H1 (cell line): ENCODE measurements at regions not wholly inside any gene's neighbourhood (a gene's known extent, or its start where the extent isn't known, plus 50 kb on each side); places are given as distances from the start of the nearest gene placed in this dataset.

Experiments used
- CTCF ChIA-PET: fragments of 300-600 bp; sonication (Branson Sonifier 250); formaldehyde crosslinking; loops from one replicate; lab custom pipeline; 2021; ENCODE audit not compliant: partially characterized antibody; lab: Charles Lee
- POLR2A ChIA-PET: fragments of 300-600 bp; sonication (Branson Sonifier 250); formaldehyde crosslinking; loops from one replicate; lab custom pipeline; 2021; ENCODE audit warnings: inconsistent platforms; ENCODE audit not compliant: partially characterized antibody; lab: Charles Lee
- DNase-seq, 2 experiments: peaks; one replicate each; pipeline versions ENCODE4 v3.0.0 to v3.0.0-alpha.2; 2010 to 2022; ENCODE audit warnings: low spot score in 2 of 2, low read depth in 1 of 2, mixed read lengths in 1 of 2
- FAIRE-seq: peaks from 2 replicates; lab custom pipeline; 2011; peaks lifted over from hg19 to GRCh38; lab: Jason Lieb, UNC
- H2AFZ ChIP-seq: 2 replicates; pipeline ENCODE4 v1.8.1; 2012; ENCODE audit warnings: low read length, inconsistent platforms
- H2AK5ac ChIP-seq: 2 replicates; pipeline ENCODE4 v1.6.1; 2013; ENCODE audit warnings: low read depth, low read length
- H2BK120ac ChIP-seq: replicated peaks from 2 replicates; pipeline ENCODE3; 2013; ENCODE audit warnings: low read depth, low read length, inconsistent platforms
- H2BK12ac ChIP-seq: 2 replicates; pipeline ENCODE4 v1.6.1; 2013; ENCODE audit warnings: low read depth, low read length
- H2BK15ac ChIP-seq: 2 replicates; pipeline ENCODE4 v1.6.1; 2013; ENCODE audit warnings: low read length
- H2BK20ac ChIP-seq: 2 replicates; pipeline ENCODE4 v1.6.1; 2013; ENCODE audit warnings: low read length
- H2BK5ac ChIP-seq: 2 replicates; pipeline ENCODE4 v1.6.1; 2013; ENCODE audit warnings: low read depth, low read length
- H3K14ac ChIP-seq: 2 replicates; pipeline ENCODE4 v1.6.1; 2013; ENCODE audit warnings: inconsistent platforms; ENCODE audit not compliant: insufficient read length
- H3K18ac ChIP-seq: 2 replicates; pipeline ENCODE4 v1.6.1; 2013; ENCODE audit warnings: low read length; ENCODE audit errors: extremely low read depth
- H3K23ac ChIP-seq: 2 replicates; pipeline ENCODE4 v1.6.1; 2013; ENCODE audit warnings: inconsistent platforms; ENCODE audit not compliant: insufficient read length
- H3K23me2 ChIP-seq: 2 replicates; pipeline ENCODE4 v1.6.1; 2013; ENCODE audit warnings: low read depth, low read length
- H3K27ac ChIP-seq: 2 replicates; pipeline ENCODE4 v1.6.1; 2011; ENCODE audit warnings: low read depth, low read length, inconsistent platforms
- H3K27me3 ChIP-seq, 4 experiments: replicated peaks in 1 of 4; 1 replicate in 1 of 4; 2 replicates in 3 of 4; pipeline versions ENCODE4 v1.6.1 to v1.8.1; 2011 to 2013; ENCODE audit warnings: low read length in 3 of 4, mild to moderate bottlenecking in 3 of 4, inconsistent platforms in 2 of 4, mixed read lengths in 2 of 4, moderate library complexity in 1 of 4; ENCODE audit not compliant: control insufficient read depth in 3 of 4, insufficient read depth in 3 of 4; ENCODE audit errors: extremely low read depth in 1 of 4
- H3K36me3 ChIP-seq, 4 experiments: 2 replicates each; pipeline versions ENCODE4 v1.6.1 to v1.8.1; 2011 to 2013; ENCODE audit warnings: mild to moderate bottlenecking in 4 of 4, low read length in 3 of 4, moderate library complexity in 2 of 4, control low read depth in 1 of 4, inconsistent platforms in 1 of 4; ENCODE audit not compliant: insufficient read depth in 4 of 4, control insufficient read depth in 2 of 4
- H3K4ac ChIP-seq: replicated peaks from 2 replicates; pipeline ENCODE3; 2013; ENCODE audit warnings: low read length, low read depth, mixed read lengths, inconsistent platforms; ENCODE audit not compliant: insufficient read length
- H3K4me1 ChIP-seq, 4 experiments: replicated peaks in 1 of 4; 1 replicate in 1 of 4; 2 replicates in 3 of 4; pipeline versions ENCODE4 v1.6.1 to v1.8.1; 2011 to 2013; ENCODE audit warnings: low read length in 3 of 4, inconsistent platforms in 2 of 4, mixed read lengths in 1 of 4; ENCODE audit not compliant: insufficient read depth in 4 of 4, control insufficient read depth in 3 of 4
- H3K4me2 ChIP-seq, 2 experiments: 2 replicates each; pipeline versions ENCODE4 v1.6.1 to v1.8.1; 2011 to 2013; ENCODE audit warnings: low read depth in 2 of 2, low read length in 2 of 2, control low read depth in 1 of 2, inconsistent platforms in 1 of 2, mild to moderate bottlenecking in 1 of 2; ENCODE audit not compliant: insufficient read depth in 1 of 2
- H3K4me3 ChIP-seq, 4 experiments: fragments of 200-600, 300-600 bp in 1 of 4; sonication (generic), shearing (Covaris generic), sonication (Bioruptor Twin) in 1 of 4; 2 replicates each; pipeline versions ENCODE4 v1.5.1 to v1.8.1; 2011 to 2016; ENCODE audit warnings: low read length in 4 of 4, low read depth in 3 of 4, control low read depth in 2 of 4, inconsistent platforms in 2 of 4, mild to moderate bottlenecking in 2 of 4, mixed read lengths in 1 of 4, moderate library complexity in 1 of 4; ENCODE audit not compliant: insufficient read depth in 2 of 4; ENCODE audit errors: extremely low read depth in 1 of 4
- H3K56ac ChIP-seq: replicated peaks from 2 replicates; pipeline ENCODE3; 2013; ENCODE audit warnings: low read depth, mild to moderate bottlenecking, mixed read lengths, low read length, inconsistent platforms; ENCODE audit not compliant: insufficient read length
- H3K79me1 ChIP-seq: 2 replicates; pipeline ENCODE4 v1.6.1; 2013; ENCODE audit warnings: low read depth, low read length, control low read depth
- H3K79me2 ChIP-seq, 2 experiments: 2 replicates each; pipeline versions ENCODE4 v1.6.1 to v1.8.1; 2012 to 2013; ENCODE audit warnings: low read length in 2 of 2, mild to moderate bottlenecking in 2 of 2, inconsistent platforms in 1 of 2; ENCODE audit not compliant: insufficient read depth in 2 of 2, control insufficient read depth in 1 of 2
- H3K9ac ChIP-seq, 4 experiments: replicated peaks in 1 of 4; 1 replicate in 1 of 4; 2 replicates in 3 of 4; pipeline versions ENCODE4 v1.6.1 to v1.8.1; 2011 to 2013; ENCODE audit warnings: low read depth in 3 of 4, low read length in 3 of 4, control low read depth in 2 of 4, mild to moderate bottlenecking in 2 of 4, moderate library complexity in 2 of 4, inconsistent platforms in 1 of 4; ENCODE audit errors: extremely low read depth in 1 of 4
- H3K9me3 ChIP-seq, 2 experiments: 2 replicates each; pipeline versions ENCODE4 v1.6.1 to v1.8.1; 2012 to 2013; ENCODE audit warnings: mild to moderate bottlenecking in 2 of 2, moderate library complexity in 2 of 2, control low read depth in 1 of 2, inconsistent platforms in 1 of 2, low read depth in 1 of 2, low read length in 1 of 2, mixed read lengths in 1 of 2; ENCODE audit not compliant: insufficient read depth in 2 of 2
- H4K20me1 ChIP-seq, 2 experiments: replicated peaks in 1 of 2; 2 replicates each; pipeline versions ENCODE3 to v1.8.1; 2011 to 2013; ENCODE audit warnings: inconsistent platforms in 2 of 2, low read length in 2 of 2, mild to moderate bottlenecking in 1 of 2; ENCODE audit not compliant: insufficient read depth in 2 of 2, control insufficient read depth in 1 of 2
- H4K5ac ChIP-seq: 2 replicates; pipeline ENCODE4 v1.6.1; 2013; ENCODE audit warnings: low read length, low read depth, mixed read lengths, inconsistent platforms; ENCODE audit not compliant: insufficient read length
- H4K8ac ChIP-seq: 2 replicates; pipeline ENCODE4 v1.8.0; 2013; ENCODE audit warnings: mild to moderate bottlenecking, moderate library complexity, low read length, inconsistent platforms; ENCODE audit not compliant: insufficient read depth; ENCODE audit errors: extremely low read depth
- H4K91ac ChIP-seq: replicated peaks from 2 replicates; pipeline ENCODE3; 2013; ENCODE audit warnings: low read length, mixed read lengths, inconsistent platforms; ENCODE audit not compliant: insufficient read length
- RAD21 ChIP-seq, 2 experiments: IDR thresholded peaks in 1 of 2; conservative IDR thresholded peaks in 1 of 2; 2 replicates each; pipeline ENCODE4 v1.6.1; 2011; ENCODE audit warnings: low read depth in 2 of 2, low read length in 2 of 2, improper control_type of control experiment in 1 of 2, inconsistent platforms in 1 of 2, mild to moderate bottlenecking in 1 of 2, moderate library complexity in 1 of 2
- SAP30 ChIP-seq: fragments of 300-600 bp; sonication (generic); IDR thresholded peaks from 2 replicates; pipeline ENCODE4 v1.7.1; 2012; ENCODE audit warnings: low read length, moderate library complexity, mild to moderate bottlenecking, inconsistent platforms; ENCODE audit not compliant: insufficient read depth, insufficient replicate concordance
- SIX5 ChIP-seq: IDR thresholded peaks from 2 replicates; pipeline ENCODE4 v1.6.1; 2011; ENCODE audit warnings: mild to moderate bottlenecking, low read depth, low read length
- WGBS, 2 experiments: shearing (Covaris generic) in 1 of 2; methylation state at CpG; one replicate each; pipeline versions ENCODE4 v1.1.6 to v1.1.7; 2013 to 2015; ENCODE audit warnings: low lambda C conversion rate in 2 of 2, mixed read lengths in 2 of 2, inconsistent platforms in 1 of 2, low coverage in 1 of 2, missing lambda C conversion rate in 1 of 2; ENCODE audit not compliant: insufficient replicate concordance in 2 of 2, insufficient coverage in 1 of 2, insufficient read length in 1 of 2; ENCODE audit errors: extremely low coverage in 1 of 2, missing lambda C conversion rate in 1 of 2; 5-methylcytosine and 5-hydroxymethylcytosine counted together
- TF ChIP-seq, protein P1 (sequence below): IDR thresholded peaks from 2 replicates; pipeline ENCODE4 v1.6.1; 2012; ENCODE audit warnings: low read length, inconsistent platforms

DNA sequence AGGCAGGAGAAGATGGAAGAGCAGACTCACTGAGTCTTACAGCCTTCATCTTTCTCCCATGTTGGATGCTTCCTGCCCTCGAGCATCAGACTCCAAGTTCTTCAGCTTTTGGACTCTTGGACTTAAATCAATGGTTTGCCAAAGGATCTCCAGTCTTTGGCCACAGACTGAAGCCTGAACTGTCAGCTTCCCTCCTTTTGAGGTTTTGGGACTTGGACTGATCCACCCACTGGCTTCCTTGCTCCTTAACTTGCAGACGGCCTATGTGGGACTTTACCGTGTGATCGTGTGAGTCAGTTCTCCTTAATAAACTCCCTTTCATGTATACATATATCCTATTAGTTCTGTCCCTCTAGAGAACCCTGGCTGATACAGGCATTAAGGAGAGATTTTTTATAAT is 62.4 kb upstream of the TNIK start:
- no peak overlapping the region for H2BK120ac ChIP-seq
- DNase-seq = no peak

More for the DNA sequence above, 62.4 kb upstream of the TNIK start:
- no peak overlapping the region for H3K4me2 ChIP-seq
- H3K27ac ChIP-seq = no peak overlapping the region
- no peak overlapping the region for H3K4me3 ChIP-seq
- no peaks in the 10 kb centered on the region for H3K23me2 ChIP-seq
- no peak overlapping the region for H3K56ac ChIP-seq
- no peak overlapping the region for H3K23ac ChIP-seq
- H3K79me1 ChIP-seq = no peaks in the 10 kb centered on the region
- no peak overlapping the region for H3K14ac ChIP-seq
- H3K18ac ChIP-seq = no peak overlapping the region
- H3K36me3 ChIP-seq = no peaks in the 10 kb centered on the region
- H4K5ac ChIP-seq = no peak overlapping the region
- no peaks in the 10 kb centered on the region for H3K9me3 ChIP-seq
- H2BK20ac ChIP-seq = no peak overlapping the region
- no peak overlapping the region for H4K91ac ChIP-seq
- ChIA-PET CTCF (no interaction called here), POLR2A (no interaction called here)
- H2BK15ac ChIP-seq = no peak overlapping the region
- FAIRE-seq = no peak
- no peaks in the 10 kb centered on the region for H3K79me2 ChIP-seq
- no peak overlapping the region for H3K4ac ChIP-seq
- H2AFZ ChIP-seq = no peak overlapping the region
- no peak overlapping the region for H2BK5ac ChIP-seq
- no peak overlapping the region for H2AK5ac ChIP-seq
- no peak overlapping the region for H4K8ac ChIP-seq
- H2BK12ac ChIP-seq = no peak overlapping the region
- H3K4me1 ChIP-seq = no peaks in the 10 kb centered on the region
- no peak overlapping the region for H3K9ac ChIP-seq
- no peaks in the 10 kb centered on the region for H3K27me3 ChIP-seq
- WGBS, 2 experiments = 93% methylated on average over 4 of the region's 4 CpGs; no CpG with 5 or more reads in 1 of the 2 experiments
- no peaks in the 10 kb centered on the region for H4K20me1 ChIP-seq
- TF ChIP-seq RAD21 (IDR thresholded peaks at IDR 0.05 in 1 of 2, conservative IDR thresholded peaks at IDR 0.05 in 1 of 2; ENCODE audit: low read depth in 2 of 2, low read length in 2 of 2) (no peak), SAP30 (no peak), SIX5 (no peak)
- TF ChIP-seq, protein P1, sequence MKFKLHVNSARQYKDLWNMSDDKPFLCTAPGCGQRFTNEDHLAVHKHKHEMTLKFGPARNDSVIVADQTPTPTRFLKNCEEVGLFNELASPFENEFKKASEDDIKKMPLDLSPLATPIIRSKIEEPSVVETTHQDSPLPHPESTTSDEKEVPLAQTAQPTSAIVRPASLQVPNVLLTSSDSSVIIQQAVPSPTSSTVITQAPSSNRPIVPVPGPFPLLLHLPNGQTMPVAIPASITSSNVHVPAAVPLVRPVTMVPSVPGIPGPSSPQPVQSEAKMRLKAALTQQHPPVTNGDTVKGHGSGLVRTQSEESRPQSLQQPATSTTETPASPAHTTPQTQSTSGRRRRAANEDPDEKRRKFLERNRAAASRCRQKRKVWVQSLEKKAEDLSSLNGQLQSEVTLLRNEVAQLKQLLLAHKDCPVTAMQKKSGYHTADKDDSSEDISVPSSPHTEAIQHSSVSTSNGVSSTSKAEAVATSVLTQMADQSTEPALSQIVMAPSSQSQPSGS = no peak
- TF ChIP-seq, all 59 proteins: peak for 0
